Astrocyte (in vitro differentiated cells and primary cell): ENCODE measurements at regions not wholly inside any gene's neighbourhood (a gene's known extent, or its start where the extent isn't known, plus 50 kb on each side); places are given as distances from the start of the nearest gene placed in this dataset.

Experiments used
- DNase-seq: peaks from one replicate; pipeline ENCODE4 v3.0.0-alpha.2; 2010; ENCODE audit warnings: low read depth
- FAIRE-seq: peaks from 2 replicates; lab custom pipeline; 2011; peaks lifted over from hg19 to GRCh38; lab: Jason Lieb, UNC
- H2AFZ ChIP-seq: 2 replicates; pipeline ENCODE4 v1.6.0; 2012; ENCODE audit warnings: low read depth, low read length, inconsistent platforms
- H3K27ac ChIP-seq: 2 replicates; pipeline ENCODE4 v1.5.1; 2011; ENCODE audit warnings: low read depth, low read length, inconsistent platforms
- H3K27me3 ChIP-seq: 2 replicates; pipeline ENCODE4 v1.6.0; 2011; ENCODE audit warnings: low read length, inconsistent platforms; ENCODE audit not compliant: insufficient read depth
- H3K36me3 ChIP-seq: 2 replicates; pipeline ENCODE4 v1.5.1; 2011; ENCODE audit warnings: low read length, inconsistent platforms; ENCODE audit not compliant: insufficient read depth
- H3K4me1 ChIP-seq: 2 replicates; pipeline ENCODE4 v1.5.1; 2011; ENCODE audit warnings: low read length, inconsistent platforms; ENCODE audit not compliant: insufficient read depth
- H3K4me2 ChIP-seq: 2 replicates; pipeline ENCODE4 v1.6.0; 2012; ENCODE audit warnings: low read length, inconsistent platforms
- H3K4me3 ChIP-seq: 2 replicates; pipeline ENCODE4 v1.5.1; 2011; ENCODE audit warnings: low read depth, mild to moderate bottlenecking, low read length, inconsistent platforms; ENCODE audit not compliant: insufficient read depth
- H3K79me2 ChIP-seq: 2 replicates; pipeline ENCODE4 v1.6.0; 2012; ENCODE audit warnings: mild to moderate bottlenecking, low read length, inconsistent platforms; ENCODE audit not compliant: insufficient read depth
- H3K9ac ChIP-seq: 2 replicates; pipeline ENCODE4 v1.6.0; 2012; ENCODE audit warnings: mild to moderate bottlenecking, low read length, inconsistent platforms
- H3K9me3 ChIP-seq: 2 replicates; pipeline ENCODE4 v1.5.1; 2012; ENCODE audit warnings: low read depth, mild to moderate bottlenecking, low read length, inconsistent platforms; ENCODE audit not compliant: insufficient read depth
- H4K20me1 ChIP-seq: 2 replicates; pipeline ENCODE4 v1.6.0; 2012; ENCODE audit warnings: low read length, inconsistent platforms; ENCODE audit not compliant: insufficient read depth
- H3K27ac Mint-ChIP-seq: one replicate; pipeline ENCODE4 v1.8.0; 2021; ENCODE audit warnings: mild to moderate bottlenecking, mixed read lengths; ENCODE audit not compliant: unreplicated experiment
- H3K27me3 Mint-ChIP-seq: one replicate; pipeline ENCODE4 v1.8.0; 2021; ENCODE audit warnings: low read depth, mixed read lengths; ENCODE audit not compliant: unreplicated experiment
- H3K36me3 Mint-ChIP-seq: one replicate; pipeline ENCODE4 v1.8.0; 2021; ENCODE audit warnings: low read depth, mixed read lengths; ENCODE audit not compliant: unreplicated experiment
- H3K4me1 Mint-ChIP-seq: one replicate; pipeline ENCODE4 v1.8.0; 2021; ENCODE audit warnings: low read depth, mixed read lengths; ENCODE audit not compliant: unreplicated experiment
- H3K4me3 Mint-ChIP-seq: one replicate; pipeline ENCODE4 v1.8.0; 2021; ENCODE audit warnings: mild to moderate bottlenecking, moderate library complexity, mixed read lengths; ENCODE audit not compliant: unreplicated experiment
- H3K9me3 Mint-ChIP-seq: one replicate; pipeline ENCODE4 v1.8.0; 2021; ENCODE audit warnings: mild to moderate bottlenecking, mixed read lengths; ENCODE audit not compliant: unreplicated experiment
- EZH2 ChIP-seq: IDR thresholded peaks from 2 replicates; pipeline ENCODE4 v1.6.1; 2012; ENCODE audit warnings: mild to moderate bottlenecking, low read length, inconsistent platforms; ENCODE audit not compliant: insufficient read depth
- TF ChIP-seq, protein P1 (sequence below): IDR thresholded peaks from 2 replicates; pipeline ENCODE4 v1.5.1; 2011; ENCODE audit warnings: low read depth, mild to moderate bottlenecking, inconsistent platforms, low read length, moderate library complexity; ENCODE audit not compliant: insufficient read depth

GRCh38 chr6:6712449-6713403, 124.2 kb downstream of the LY86 start:
- no peaks in the 10 kb centered on the region for H3K79me2 ChIP-seq
- peak overlapping the region; percentile 54 for H2AFZ ChIP-seq
- H3K4me3 Mint-ChIP-seq, result no peak overlapping the region
- H3K4me1 Mint-ChIP-seq, result peaks cover 16% of the 10 kb centered on the region
- no peak overlapping the region for H3K27ac Mint-ChIP-seq
- H3K4me1 ChIP-seq, result peaks cover 22% of the 10 kb centered on the region
- H3K36me3 Mint-ChIP-seq, result no peaks in the 10 kb centered on the region
- peak overlapping the region; percentile 56 for H3K9ac ChIP-seq
- H3K9me3 ChIP-seq, result no peaks in the 10 kb centered on the region
- FAIRE-seq, result peak; percentile 94
- H3K4me3 ChIP-seq, result no peak overlapping the region
- no peak for TF ChIP-seq EZH2
- TF ChIP-seq, protein P1, sequence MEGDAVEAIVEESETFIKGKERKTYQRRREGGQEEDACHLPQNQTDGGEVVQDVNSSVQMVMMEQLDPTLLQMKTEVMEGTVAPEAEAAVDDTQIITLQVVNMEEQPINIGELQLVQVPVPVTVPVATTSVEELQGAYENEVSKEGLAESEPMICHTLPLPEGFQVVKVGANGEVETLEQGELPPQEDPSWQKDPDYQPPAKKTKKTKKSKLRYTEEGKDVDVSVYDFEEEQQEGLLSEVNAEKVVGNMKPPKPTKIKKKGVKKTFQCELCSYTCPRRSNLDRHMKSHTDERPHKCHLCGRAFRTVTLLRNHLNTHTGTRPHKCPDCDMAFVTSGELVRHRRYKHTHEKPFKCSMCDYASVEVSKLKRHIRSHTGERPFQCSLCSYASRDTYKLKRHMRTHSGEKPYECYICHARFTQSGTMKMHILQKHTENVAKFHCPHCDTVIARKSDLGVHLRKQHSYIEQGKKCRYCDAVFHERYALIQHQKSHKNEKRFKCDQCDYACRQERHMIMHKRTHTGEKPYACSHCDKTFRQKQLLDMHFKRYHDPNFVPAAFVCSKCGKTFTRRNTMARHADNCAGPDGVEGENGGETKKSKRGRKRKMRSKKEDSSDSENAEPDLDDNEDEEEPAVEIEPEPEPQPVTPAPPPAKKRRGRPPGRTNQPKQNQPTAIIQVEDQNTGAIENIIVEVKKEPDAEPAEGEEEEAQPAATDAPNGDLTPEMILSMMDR, result no peak
- H3K9me3 Mint-ChIP-seq, result peaks cover 3% of the 10 kb centered on the region
- peak overlapping the region; percentile 71 for H3K4me2 ChIP-seq
- no peaks in the 10 kb centered on the region for H4K20me1 ChIP-seq
- H3K27ac ChIP-seq, result peak overlapping the region; percentile 52
- no peaks in the 10 kb centered on the region for H3K36me3 ChIP-seq
- peaks cover 3% of the 10 kb centered on the region for H3K27me3 ChIP-seq
- peak; percentile 96 for DNase-seq
- no peaks in the 10 kb centered on the region for H3K27me3 Mint-ChIP-seq

DNA sequence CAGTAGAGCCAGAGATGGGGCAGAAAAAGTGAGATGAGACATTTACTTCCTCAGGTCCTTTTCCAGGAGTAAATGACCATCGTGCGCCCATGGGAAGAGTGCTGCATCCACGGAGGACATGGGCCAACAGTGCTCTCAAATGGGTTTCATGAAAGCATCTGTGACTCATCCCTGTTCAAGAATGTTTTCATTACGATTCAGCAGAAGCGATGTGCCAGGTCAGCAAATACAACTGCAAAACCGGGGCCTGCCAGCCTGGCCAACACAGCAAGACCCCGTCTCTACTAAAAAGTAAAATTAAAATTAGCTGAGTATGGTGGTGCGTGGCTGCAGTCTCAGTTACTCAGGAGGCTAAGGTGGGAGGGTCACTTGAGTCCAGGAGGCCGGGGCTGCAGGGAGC, 125.1 kb downstream of the LY86 start:
- no peak for TF ChIP-seq EZH2
- peaks cover 20% of the 10 kb centered on the region for H3K4me1 Mint-ChIP-seq
- FAIRE-seq, result peak; percentile 59

GRCh38 chr6:6714118-6714897, 125.8 kb downstream of the LY86 start:
- H3K27me3 Mint-ChIP-seq, result peaks cover 5% of the 10 kb centered on the region
- H3K9me3 Mint-ChIP-seq, result no peaks in the 10 kb centered on the region
- TF ChIP-seq, protein P1, result no peak
- TF ChIP-seq EZH2, result no peak
- Histone ChIP-seq H3K79me2 (no peaks in the 10 kb centered on the region), H3K27ac (no peak overlapping the region), H3K9me3 (no peaks in the 10 kb centered on the region), H3K9ac (no peak overlapping the region), H2AFZ (no peak overlapping the region), H3K4me3 (no peak overlapping the region), H3K4me2 (no peak overlapping the region), H4K20me1 (no peaks in the 10 kb centered on the region), H3K4me1 (peaks cover 22% of the 10 kb centered on the region), H3K27me3 (peaks cover 3% of the 10 kb centered on the region), H3K36me3 (no peaks in the 10 kb centered on the region)
- FAIRE-seq (no peak), DNase-seq (no peak)
- H3K4me1 Mint-ChIP-seq, result peaks cover 20% of the 10 kb centered on the region
- H3K27ac Mint-ChIP-seq, result no peak overlapping the region
- H3K4me3 Mint-ChIP-seq, result no peak overlapping the region
- H3K36me3 Mint-ChIP-seq, result no peaks in the 10 kb centered on the region

More for the DNA sequence above, 125.1 kb downstream of the LY86 start:
- H3K27me3 Mint-ChIP-seq, result peaks cover 1% of the 10 kb centered on the region
- no peak overlapping the region for H3K4me3 ChIP-seq
- H3K36me3 ChIP-seq, result no peaks in the 10 kb centered on the region
- H2AFZ ChIP-seq, result no peak overlapping the region
- H3K9me3 ChIP-seq, result no peaks in the 10 kb centered on the region
- no peak overlapping the region for H3K27ac ChIP-seq
- DNase-seq, result peak; percentile 74
- no peaks in the 10 kb centered on the region for H4K20me1 ChIP-seq
- H3K4me1 ChIP-seq, result peaks cover 22% of the 10 kb centered on the region
- H3K36me3 Mint-ChIP-seq, result no peaks in the 10 kb centered on the region
- no peaks in the 10 kb centered on the region for H3K79me2 ChIP-seq
- H3K27ac Mint-ChIP-seq, result no peak overlapping the region
- H3K4me2 ChIP-seq, result peak overlapping the region; percentile 71
- H3K9me3 Mint-ChIP-seq, result peaks cover 3% of the 10 kb centered on the region
- peaks cover 3% of the 10 kb centered on the region for H3K27me3 ChIP-seq
- no peak overlapping the region for H3K9ac ChIP-seq
- H3K4me3 Mint-ChIP-seq, result no peak overlapping the region
